ENCODE measurements at regions not wholly inside any gene's neighbourhood (a gene's known extent, or its start where the extent isn't known, plus 50 kb on each side); places are given as distances from the start of the nearest gene placed in this dataset.
"Not testable (repeated sequence)": the region's sequence is repeated elsewhere in the genome, so short reads cannot be mapped to it uniquely, and the experiment has no call there.

- DNase-seq (ENCODE audit: low spot score) = no peak
- no peak for TF ChIP-seq CTCF (IDR thresholded peaks at IDR 0.05; ENCODE audit: extremely low read depth, missing control alignments)
Measured at GRCh38 chr1:58231204-58231603, 315.3 kb downstream of the OMA1 start.

- DNase-seq (ENCODE audit: low spot score) = no peak
- TF ChIP-seq CTCF (IDR thresholded peaks at IDR 0.05; ENCODE audit: extremely low read depth, missing control alignments) = no peak
Measured at GRCh38 chr1:58227604-58228003, 318.9 kb downstream of the OMA1 start.

GRCh38 chr1:58223522-58223921, 323.0 kb downstream of the OMA1 start:
- TF ChIP-seq CTCF (IDR thresholded peaks at IDR 0.05; ENCODE audit: extremely low read depth, missing control alignments) = no peak
- DNase-seq (ENCODE audit: low spot score) = no peak

- no peak for DNase-seq (ENCODE audit: low spot score)
- no peak for TF ChIP-seq CTCF (IDR thresholded peaks at IDR 0.05; ENCODE audit: extremely low read depth, missing control alignments)
Measured at GRCh38 chr1:58220836-58221472, 325.6 kb downstream of the OMA1 start.

- not testable (repeated sequence) for DNase-seq (ENCODE audit: low spot score)
Measured at GRCh38 chr1:58216169-58216568, 330.4 kb downstream of the OMA1 start.

- no peak for TF ChIP-seq CTCF (IDR thresholded peaks at IDR 0.05; ENCODE audit: extremely low read depth, missing control alignments)
- DNase-seq (ENCODE audit: low spot score) = no peak
Measured at GRCh38 chr1:58214674-58215073, 331.9 kb downstream of the OMA1 start.

- TF ChIP-seq CTCF (IDR thresholded peaks at IDR 0.05; ENCODE audit: extremely low read depth, missing control alignments) = no peak
- DNase-seq (ENCODE audit: low spot score) = no peak
Measured at GRCh38 chr1:58211869-58212268, 334.7 kb downstream of the OMA1 start.

- no peak for TF ChIP-seq CTCF (IDR thresholded peaks at IDR 0.05; ENCODE audit: extremely low read depth, missing control alignments)
- no peak for DNase-seq (ENCODE audit: low spot score)
Measured at GRCh38 chr1:58209575-58209974, 337.0 kb downstream of the OMA1 start.
